Activated T-cell treated with anti-CD3 and anti-CD28 coated beads for 48 hours (primary cell): ENCODE measurements at regions not wholly inside any gene's neighbourhood (a gene's known extent, or its start where the extent isn't known, plus 50 kb on each side); places are given as distances from the start of the nearest gene placed in this dataset.

Experiments used
- DNase-seq: peaks from one replicate; pipeline ENCODE4 v3.0.0-alpha.2; 2020; ENCODE audit warnings: low read depth

GRCh38 chr5:5795074-5795771, 372.7 kb downstream of the ICE1 start:
- DNase-seq = no peak

GRCh38 chr5:5794118-5794560, 371.7 kb downstream of the ICE1 start:
- DNase-seq = no peak

- no peak for DNase-seq
These were observed 371.0 kb downstream of the ICE1 start for GRCh38 chr5:5793242-5794117.

GRCh38 chr5:5792106-5792505, 369.6 kb downstream of the ICE1 start:
- no peak for DNase-seq

- no peak for DNase-seq
These were observed 366.3 kb downstream of the ICE1 start for GRCh38 chr5:5788793-5789192.

GRCh38 chr5:5787373-5787772, 364.9 kb downstream of the ICE1 start:
- no peak for DNase-seq

GRCh38 chr5:5784101-5784500, 361.6 kb downstream of the ICE1 start:
- DNase-seq = no peak

- no peak for DNase-seq
These were observed 360.5 kb downstream of the ICE1 start for GRCh38 chr5:5783021-5783420.

- no peak for DNase-seq
These were observed 359.9 kb downstream of the ICE1 start for GRCh38 chr5:5782402-5782801.

- no peak for DNase-seq
These were observed 358.9 kb downstream of the ICE1 start for GRCh38 chr5:5781335-5781734.

GRCh38 chr5:5780253-5780652, 357.8 kb downstream of the ICE1 start:
- no peak for DNase-seq

- no peak for DNase-seq
These were observed 354.5 kb downstream of the ICE1 start for GRCh38 chr5:5777013-5777412.

- DNase-seq = no peak
These were observed 349.7 kb downstream of the ICE1 start for GRCh38 chr5:5772202-5772601.

GRCh38 chr5:5770825-5771224, 348.3 kb downstream of the ICE1 start:
- DNase-seq = no peak

GRCh38 chr5:5767286-5767928, 344.9 kb downstream of the ICE1 start:
- no peak for DNase-seq

- DNase-seq = no peak
These were observed 342.8 kb downstream of the ICE1 start for GRCh38 chr5:5765066-5765850.

GRCh38 chr5:5764246-5764645, 341.8 kb downstream of the ICE1 start:
- no peak for DNase-seq

- DNase-seq = no peak
These were observed 334.3 kb downstream of the ICE1 start for GRCh38 chr5:5756762-5757161.

- DNase-seq = no peak
These were observed 333.4 kb downstream of the ICE1 start for GRCh38 chr5:5755888-5756287.

- no peak for DNase-seq
These were observed 330.4 kb downstream of the ICE1 start for GRCh38 chr5:5752844-5753243.

GRCh38 chr5:5751987-5752386, 329.5 kb downstream of the ICE1 start:
- DNase-seq = no peak

GRCh38 chr5:5751498-5751897, 329.0 kb downstream of the ICE1 start:
- no peak for DNase-seq
